Sigmoid colon (tissue), 6 donors: ENCODE measurements at regions not wholly inside any gene's neighbourhood (a gene's known extent, or its start where the extent isn't known, plus 50 kb on each side); places are given as distances from the start of the nearest gene placed in this dataset.

Experiments
- DNase-seq: peaks from one replicate; pipeline ENCODE4 v3.0.0-alpha.2; 2019
- H3K27ac ChIP-seq, 4 donors: fragments of 200-600 bp; sonication (generic); one replicate each; pipeline ENCODE4 v1.5.1; 2016 to 2019; ENCODE audit warnings: mild to moderate bottlenecking in 1 of 4
- H3K27me3 ChIP-seq, 3 donors: fragments of 200-600 bp; sonication (generic); one replicate each; pipeline ENCODE4 v1.5.1; 2019; ENCODE audit warnings: mild to moderate bottlenecking in 1 of 3
- H3K36me3 ChIP-seq, 4 donors: fragments of 200-600 bp; sonication (generic); one replicate each; pipeline ENCODE4 v1.5.1; 2016 to 2019
- H3K4me1 ChIP-seq, 4 donors: fragments of 200-600 bp; sonication (generic); one replicate each; pipeline ENCODE4 v1.5.1; 2017 to 2019
- H3K4me3 ChIP-seq, 4 donors: fragments of 200-600 bp; sonication (generic); one replicate each; pipeline ENCODE4 v1.5.1; 2017 to 2019; ENCODE audit warnings: mild to moderate bottlenecking in 2 of 4, moderate library complexity in 1 of 4
- H3K9me3 ChIP-seq, 4 donors: fragments of 200-600 bp in 3 of 4; sonication (generic) in 3 of 4; one replicate each; pipeline versions ENCODE4 v1.5.1 to v1.6.1; 2013 to 2019
- CTCF ChIP-seq, 4 experiments: fragments of 450-650 bp in 3 of 4; fragments of 200-600 bp in 1 of 4; IDR thresholded peaks; one replicate each; pipeline ENCODE4 v1.5.1; 2016 to 2019; ENCODE audit warnings: antibody characterized with exemption in 4 of 4, mild to moderate bottlenecking in 3 of 4, moderate library complexity in 2 of 4
- EP300 ChIP-seq, 4 donors: sonication (generic); formaldehyde crosslinking; IDR thresholded peaks; one replicate each; pipeline ENCODE4 v1.6.1; 2017; ENCODE audit warnings: antibody characterized with exemption in 4 of 4
- POLR2A ChIP-seq, 2 donors: fragments of 450-650 bp; IDR thresholded peaks; one replicate each; pipeline ENCODE4 v1.6.1; 2016; ENCODE audit warnings: antibody characterized with exemption in 2 of 2, mild to moderate bottlenecking in 2 of 2, moderate library complexity in 2 of 2
- POLR2AphosphoS5 ChIP-seq, 4 donors: sonication (generic); formaldehyde crosslinking; IDR thresholded peaks; one replicate each; pipeline ENCODE4 v1.6.1; 2017; ENCODE audit warnings: antibody characterized with exemption in 4 of 4
- WGBS, 2 donors: extraction: QIAGEN DNeasy Blood & Tissue Kit; methylation state at CpG; one replicate each; pipeline ENCODE4 v1.1.7; 2013; 5-methylcytosine and 5-hydroxymethylcytosine counted together
- intact Hi-C: fragments of 100-400 bp; cut with DNase I; formaldehyde crosslinking; loops from one replicate; pipeline ENCODE4 v1.15.1; 2023
- donor health status: healthy with polysubstance abuse.
- donor health status: healthy.

- peaks cover 0 to 6% (median 2%) of the 10 kb centered on the region in 4 donors for H3K4me1 ChIP-seq
- peaks cover 0 to 40% (median 0%) of the 10 kb centered on the region in 3 donors for H3K27me3 ChIP-seq
- H3K9me3 ChIP-seq: no peaks in the 10 kb centered on the region
- H3K27ac ChIP-seq: no peak overlapping the region
- no peak overlapping the region for H3K4me3 ChIP-seq
- H3K36me3 ChIP-seq: no peaks in the 10 kb centered on the region
- intact Hi-C loops: no loop called here
- TF ChIP-seq EP300 (IDR thresholded peaks at IDR 0.05): no peak
- no peak for TF ChIP-seq POLR2A (IDR thresholded peaks at IDR 0.05)
- TF ChIP-seq CTCF (IDR thresholded peaks at IDR 0.05): no peak
- no peak for TF ChIP-seq POLR2AphosphoS5 (IDR thresholded peaks at IDR 0.05)
- 21 to 35% methylated on average over 2 of the region's 2 CpGs for WGBS, 2 donors
- no peak for DNase-seq
Observed at GRCh38 chr10:101301111-101301731, 52.7 kb upstream of the BTRC start.

GRCh38 chr10:101303087-101303703 lies 50.8 kb upstream of the BTRC start:
- DNase-seq: no peak
- no peak for TF ChIP-seq POLR2AphosphoS5 (IDR thresholded peaks at IDR 0.05)
- no peak for TF ChIP-seq CTCF (IDR thresholded peaks at IDR 0.05)
- TF ChIP-seq POLR2A (IDR thresholded peaks at IDR 0.05): no peak
- no peak for TF ChIP-seq EP300 (IDR thresholded peaks at IDR 0.05)
- no peaks in the 10 kb centered on the region for H3K9me3 ChIP-seq
- H3K4me1 ChIP-seq: peaks cover 0 to 2% (median under 1%) of the 10 kb centered on the region in 4 donors
- no peaks in the 10 kb centered on the region for H3K36me3 ChIP-seq
- no peak overlapping the region for H3K4me3 ChIP-seq
- intact Hi-C loops: no loop called here
- WGBS, 2 donors: 51 to 52% methylated on average over 4 of the region's 4 CpGs
- no peak overlapping the region for H3K27ac ChIP-seq
- H3K27me3 ChIP-seq: peaks cover 0 to 49% (median 0%) of the 10 kb centered on the region in 3 donors
